ENCODE measurements at regions not wholly inside any gene's neighbourhood (a gene's known extent, or its start where the extent isn't known, plus 50 kb on each side); places are given as distances from the start of the nearest gene placed in this dataset.

GRCh38 chr10:109451879-109452278 is 471.4 kb downstream of the XPNPEP1 start:
- no peak for TF ChIP-seq CTCF (IDR thresholded peaks at IDR 0.05; ENCODE audit: low read depth, low read length, missing control alignments)
- no peak for DNase-seq (ENCODE audit: low read depth)
- no peak overlapping the region for H3K4me3 ChIP-seq (ENCODE audit: low read depth, low read length)

GRCh38 chr10:109450702-109451101 is 472.6 kb downstream of the XPNPEP1 start:
- no peak overlapping the region for H3K4me3 ChIP-seq (ENCODE audit: low read depth, low read length)
- no peak for DNase-seq (ENCODE audit: low read depth)
- no peak for TF ChIP-seq CTCF (IDR thresholded peaks at IDR 0.05; ENCODE audit: low read depth, low read length, missing control alignments)

GRCh38 chr10:109433434-109433833 is 489.9 kb downstream of the XPNPEP1 start:
- TF ChIP-seq CTCF (IDR thresholded peaks at IDR 0.05; ENCODE audit: low read depth, low read length, missing control alignments) = no peak
- H3K4me3 ChIP-seq (ENCODE audit: low read depth, low read length) = no peak overlapping the region
- DNase-seq (ENCODE audit: low read depth) = no peak

GRCh38 chr10:109432281-109432680 is 491.0 kb downstream of the XPNPEP1 start:
- no peak for TF ChIP-seq CTCF (IDR thresholded peaks at IDR 0.05; ENCODE audit: low read depth, low read length, missing control alignments)
- H3K4me3 ChIP-seq (ENCODE audit: low read depth, low read length) = no peak overlapping the region
- no peak for DNase-seq (ENCODE audit: low read depth)

GRCh38 chr10:109430799-109431198 is 492.5 kb downstream of the XPNPEP1 start:
- TF ChIP-seq CTCF (IDR thresholded peaks at IDR 0.05; ENCODE audit: low read depth, low read length, missing control alignments) = no peak
- no peak overlapping the region for H3K4me3 ChIP-seq (ENCODE audit: low read depth, low read length)
- DNase-seq (ENCODE audit: low read depth) = no peak

GRCh38 chr10:109430043-109430760 is 493.1 kb downstream of the XPNPEP1 start:
- TF ChIP-seq CTCF (IDR thresholded peaks at IDR 0.05; ENCODE audit: low read depth, low read length, missing control alignments) = no peak
- H3K4me3 ChIP-seq (ENCODE audit: low read depth, low read length) = no peak overlapping the region
- DNase-seq (ENCODE audit: low read depth) = no peak
